ENCODE measurements at regions not wholly inside any gene's neighbourhood (a gene's known extent, or its start where the extent isn't known, plus 50 kb on each side); places are given as distances from the start of the nearest gene placed in this dataset.

DNA sequence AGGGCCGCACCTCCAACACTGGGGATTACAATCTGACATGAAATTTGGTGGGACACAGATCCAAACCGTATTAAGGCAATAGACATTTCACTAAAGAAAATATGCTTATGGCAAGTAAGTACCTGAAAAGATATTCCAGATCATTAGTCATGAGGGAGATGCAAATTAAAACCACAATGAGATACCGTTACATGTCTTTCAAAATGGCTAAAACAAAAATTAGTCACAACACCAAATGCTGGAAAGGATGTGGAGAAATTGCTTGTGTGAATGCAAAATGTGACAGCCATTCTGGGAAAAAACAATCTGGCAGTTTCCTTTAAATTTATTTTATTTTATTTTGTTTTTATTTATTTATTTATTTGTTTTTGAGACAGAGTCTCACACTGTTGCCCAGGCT, 82.3 kb upstream of the PTGDR start:
- ATAC-seq (no peak), DNase-seq (ENCODE audit: low spot score) (no peak)
- no peak overlapping the region for H3K4me3 Mint-ChIP-seq
- Histone ChIP-seq H3K27ac (ENCODE audit: low read depth) (no peak overlapping the region), H3K4me2 (no peak overlapping the region), H2AFZ (no peak overlapping the region), H3K9me2 (ENCODE audit: insufficient read depth) (peaks cover 13% of the 10 kb centered on the region; the same call in 1 of the 2 replicates), H3K36me3 (ENCODE audit: insufficient read depth) (no peaks in the 10 kb centered on the region), H3K4me1 (ENCODE audit: insufficient read depth) (no peaks in the 10 kb centered on the region), H3K4me3 (no peak overlapping the region), H3K79me2 (replicated peaks; ENCODE audit: insufficient read depth) (no peaks in the 10 kb centered on the region), H4K20me1 (replicated peaks; ENCODE audit: insufficient read depth) (no peaks in the 10 kb centered on the region), H3K27me3 (ENCODE audit: insufficient read depth) (no peaks in the 10 kb centered on the region), H3F3A (replicated peaks; ENCODE audit: low read depth) (no peaks in the 10 kb centered on the region)
- no peaks in the 10 kb centered on the region for H3K27me3 Mint-ChIP-seq (ENCODE audit: insufficient read depth, low read depth, poor library complexity)
- no peak for TF ChIP-seq EZH2phosphoT487 (IDR thresholded peaks at IDR 0.05; ENCODE audit: unreplicated experiment)
- TF ChIP-seq POLR2AphosphoS5 (IDR thresholded peaks at IDR 0.05; ENCODE audit: low read depth) = no peak
- TF ChIP-seq, protein P1, sequence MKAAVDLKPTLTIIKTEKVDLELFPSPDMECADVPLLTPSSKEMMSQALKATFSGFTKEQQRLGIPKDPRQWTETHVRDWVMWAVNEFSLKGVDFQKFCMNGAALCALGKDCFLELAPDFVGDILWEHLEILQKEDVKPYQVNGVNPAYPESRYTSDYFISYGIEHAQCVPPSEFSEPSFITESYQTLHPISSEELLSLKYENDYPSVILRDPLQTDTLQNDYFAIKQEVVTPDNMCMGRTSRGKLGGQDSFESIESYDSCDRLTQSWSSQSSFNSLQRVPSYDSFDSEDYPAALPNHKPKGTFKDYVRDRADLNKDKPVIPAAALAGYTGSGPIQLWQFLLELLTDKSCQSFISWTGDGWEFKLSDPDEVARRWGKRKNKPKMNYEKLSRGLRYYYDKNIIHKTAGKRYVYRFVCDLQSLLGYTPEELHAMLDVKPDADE (IDR thresholded peaks at IDR 0.05) = no peak
- TF ChIP-seq, protein P2, sequence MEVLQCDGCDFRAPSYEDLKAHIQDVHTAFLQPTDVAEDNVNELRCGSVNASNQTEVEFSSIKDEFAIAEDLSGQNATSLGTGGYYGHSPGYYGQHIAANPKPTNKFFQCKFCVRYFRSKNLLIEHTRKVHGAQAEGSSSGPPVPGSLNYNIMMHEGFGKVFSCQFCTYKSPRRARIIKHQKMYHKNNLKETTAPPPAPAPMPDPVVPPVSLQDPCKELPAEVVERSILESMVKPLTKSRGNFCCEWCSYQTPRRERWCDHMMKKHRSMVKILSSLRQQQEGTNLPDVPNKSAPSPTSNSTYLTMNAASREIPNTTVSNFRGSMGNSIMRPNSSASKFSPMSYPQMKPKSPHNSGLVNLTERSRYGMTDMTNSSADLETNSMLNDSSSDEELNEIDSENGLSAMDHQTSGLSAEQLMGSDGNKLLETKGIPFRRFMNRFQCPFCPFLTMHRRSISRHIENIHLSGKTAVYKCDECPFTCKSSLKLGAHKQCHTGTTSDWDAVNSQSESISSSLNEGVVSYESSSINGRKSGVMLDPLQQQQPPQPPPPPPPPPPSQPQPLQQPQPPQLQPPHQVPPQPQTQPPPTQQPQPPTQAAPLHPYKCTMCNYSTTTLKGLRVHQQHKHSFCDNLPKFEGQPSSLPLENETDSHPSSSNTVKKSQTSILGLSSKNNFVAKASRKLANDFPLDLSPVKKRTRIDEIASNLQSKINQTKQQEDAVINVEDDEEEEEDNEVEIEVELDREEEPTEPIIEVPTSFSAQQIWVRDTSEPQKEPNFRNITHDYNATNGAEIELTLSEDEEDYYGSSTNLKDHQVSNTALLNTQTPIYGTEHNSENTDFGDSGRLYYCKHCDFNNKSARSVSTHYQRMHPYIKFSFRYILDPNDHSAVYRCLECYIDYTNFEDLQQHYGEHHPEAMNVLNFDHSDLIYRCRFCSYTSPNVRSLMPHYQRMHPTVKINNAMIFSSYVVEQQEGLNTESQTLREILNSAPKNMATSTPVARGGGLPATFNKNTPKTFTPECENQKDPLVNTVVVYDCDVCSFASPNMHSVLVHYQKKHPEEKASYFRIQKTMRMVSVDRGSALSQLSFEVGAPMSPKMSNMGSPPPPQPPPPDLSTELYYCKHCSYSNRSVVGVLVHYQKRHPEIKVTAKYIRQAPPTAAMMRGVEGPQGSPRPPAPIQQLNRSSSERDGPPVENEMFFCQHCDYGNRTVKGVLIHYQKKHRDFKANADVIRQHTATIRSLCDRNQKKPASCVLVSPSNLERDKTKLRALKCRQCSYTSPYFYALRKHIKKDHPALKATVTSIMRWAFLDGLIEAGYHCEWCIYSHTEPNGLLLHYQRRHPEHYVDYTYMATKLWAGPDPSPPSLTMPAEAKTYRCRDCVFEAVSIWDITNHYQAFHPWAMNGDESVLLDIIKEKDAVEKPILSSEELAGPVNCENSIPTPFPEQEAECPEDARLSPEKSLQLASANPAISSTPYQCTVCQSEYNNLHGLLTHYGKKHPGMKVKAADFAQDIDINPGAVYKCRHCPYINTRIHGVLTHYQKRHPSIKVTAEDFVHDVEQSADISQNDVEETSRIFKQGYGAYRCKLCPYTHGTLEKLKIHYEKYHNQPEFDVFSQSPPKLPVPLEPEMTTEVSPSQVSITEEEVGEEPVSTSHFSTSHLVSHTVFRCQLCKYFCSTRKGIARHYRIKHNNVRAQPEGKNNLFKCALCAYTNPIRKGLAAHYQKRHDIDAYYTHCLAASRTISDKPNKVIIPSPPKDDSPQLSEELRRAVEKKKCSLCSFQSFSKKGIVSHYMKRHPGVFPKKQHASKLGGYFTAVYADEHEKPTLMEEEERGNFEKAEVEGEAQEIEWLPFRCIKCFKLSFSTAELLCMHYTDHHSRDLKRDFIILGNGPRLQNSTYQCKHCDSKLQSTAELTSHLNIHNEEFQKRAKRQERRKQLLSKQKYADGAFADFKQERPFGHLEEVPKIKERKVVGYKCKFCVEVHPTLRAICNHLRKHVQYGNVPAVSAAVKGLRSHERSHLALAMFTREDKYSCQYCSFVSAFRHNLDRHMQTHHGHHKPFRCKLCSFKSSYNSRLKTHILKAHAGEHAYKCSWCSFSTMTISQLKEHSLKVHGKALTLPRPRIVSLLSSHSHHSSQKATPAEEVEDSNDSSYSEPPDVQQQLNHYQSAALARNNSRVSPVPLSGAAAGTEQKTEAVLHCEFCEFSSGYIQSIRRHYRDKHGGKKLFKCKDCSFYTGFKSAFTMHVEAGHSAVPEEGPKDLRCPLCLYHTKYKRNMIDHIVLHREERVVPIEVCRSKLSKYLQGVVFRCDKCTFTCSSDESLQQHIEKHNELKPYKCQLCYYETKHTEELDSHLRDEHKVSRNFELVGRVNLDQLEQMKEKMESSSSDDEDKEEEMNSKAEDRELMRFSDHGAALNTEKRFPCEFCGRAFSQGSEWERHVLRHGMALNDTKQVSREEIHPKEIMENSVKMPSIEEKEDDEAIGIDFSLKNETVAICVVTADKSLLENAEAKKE (CRISPR knock-in tag; IDR thresholded peaks at IDR 0.05) = no peak
- no peak for TF ChIP-seq ZNF331 (CRISPR knock-in tag; IDR thresholded peaks at IDR 0.05; ENCODE audit: low read depth)
- H3K4me1 Mint-ChIP-seq = no peaks in the 10 kb centered on the region
- no peak overlapping the region for H3K27ac Mint-ChIP-seq
- H3K36me3 Mint-ChIP-seq (ENCODE audit: low read depth) = peaks cover 13% of the 10 kb centered on the region
- H3K9me3 Mint-ChIP-seq = peaks cover 29% of the 10 kb centered on the region

DNA sequence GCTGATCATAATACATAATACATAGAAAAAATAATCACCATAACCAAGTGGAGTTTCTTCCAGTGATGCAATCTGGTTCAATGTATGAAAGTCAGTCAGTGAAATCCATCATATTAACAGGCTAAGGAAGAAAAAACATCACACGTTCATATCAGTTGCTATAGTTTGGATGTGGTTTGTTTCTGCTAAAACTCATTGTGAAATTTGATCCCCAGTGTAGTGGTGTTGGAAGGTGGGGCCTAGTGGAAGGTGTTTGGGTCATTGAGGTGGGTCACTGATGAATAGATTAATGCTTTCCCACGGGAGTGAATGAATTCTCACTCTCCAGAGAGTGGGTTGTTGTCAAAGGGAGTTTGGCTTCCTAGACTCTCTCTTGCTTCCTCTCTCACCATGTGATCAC, 84.6 kb upstream of the PTGDR start:
- H4K20me1 ChIP-seq (replicated peaks; ENCODE audit: insufficient read depth) = no peaks in the 10 kb centered on the region
- H3K4me2 ChIP-seq = no peak overlapping the region
- DNase-seq (ENCODE audit: low spot score) (no peak), ATAC-seq (no peak)
- Mint-ChIP-seq H3K36me3 (ENCODE audit: low read depth) (peaks cover 15% of the 10 kb centered on the region), H3K27ac (no peak overlapping the region), H3K9me3 (peaks cover 32% of the 10 kb centered on the region), H3K4me3 (no peak overlapping the region), H3K27me3 (ENCODE audit: insufficient read depth, low read depth, poor library complexity) (no peaks in the 10 kb centered on the region), H3K4me1 (no peaks in the 10 kb centered on the region)
- no peaks in the 10 kb centered on the region for H3K79me2 ChIP-seq (replicated peaks; ENCODE audit: insufficient read depth)
- no peak overlapping the region for H3K4me3 ChIP-seq
- H3K9me2 ChIP-seq (ENCODE audit: insufficient read depth) = peaks cover 13% of the 10 kb centered on the region; the same call in 1 of the 2 replicates
- no peaks in the 10 kb centered on the region for H3K36me3 ChIP-seq (ENCODE audit: insufficient read depth)
- H3K4me1 ChIP-seq (ENCODE audit: insufficient read depth) = no peaks in the 10 kb centered on the region
- H3K27me3 ChIP-seq (ENCODE audit: insufficient read depth) = no peaks in the 10 kb centered on the region
- no peaks in the 10 kb centered on the region for H3F3A ChIP-seq (replicated peaks; ENCODE audit: low read depth)
- H3K27ac ChIP-seq (ENCODE audit: low read depth) = no peak overlapping the region
- H2AFZ ChIP-seq = no peak overlapping the region
- no peak for TF ChIP-seq STAT1 (IDR thresholded peaks at IDR 0.05; ENCODE audit: unreplicated experiment)
- TF ChIP-seq, protein P3, sequence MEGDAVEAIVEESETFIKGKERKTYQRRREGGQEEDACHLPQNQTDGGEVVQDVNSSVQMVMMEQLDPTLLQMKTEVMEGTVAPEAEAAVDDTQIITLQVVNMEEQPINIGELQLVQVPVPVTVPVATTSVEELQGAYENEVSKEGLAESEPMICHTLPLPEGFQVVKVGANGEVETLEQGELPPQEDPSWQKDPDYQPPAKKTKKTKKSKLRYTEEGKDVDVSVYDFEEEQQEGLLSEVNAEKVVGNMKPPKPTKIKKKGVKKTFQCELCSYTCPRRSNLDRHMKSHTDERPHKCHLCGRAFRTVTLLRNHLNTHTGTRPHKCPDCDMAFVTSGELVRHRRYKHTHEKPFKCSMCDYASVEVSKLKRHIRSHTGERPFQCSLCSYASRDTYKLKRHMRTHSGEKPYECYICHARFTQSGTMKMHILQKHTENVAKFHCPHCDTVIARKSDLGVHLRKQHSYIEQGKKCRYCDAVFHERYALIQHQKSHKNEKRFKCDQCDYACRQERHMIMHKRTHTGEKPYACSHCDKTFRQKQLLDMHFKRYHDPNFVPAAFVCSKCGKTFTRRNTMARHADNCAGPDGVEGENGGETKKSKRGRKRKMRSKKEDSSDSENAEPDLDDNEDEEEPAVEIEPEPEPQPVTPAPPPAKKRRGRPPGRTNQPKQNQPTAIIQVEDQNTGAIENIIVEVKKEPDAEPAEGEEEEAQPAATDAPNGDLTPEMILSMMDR (conservative IDR thresholded peaks at IDR 0.05; ENCODE audit: low read depth in 2 of 2) = no peak
- TF ChIP-seq, protein P1 (IDR thresholded peaks at IDR 0.05) = no peak
- TF ChIP-seq ZNF331 (CRISPR knock-in tag; IDR thresholded peaks at IDR 0.05; ENCODE audit: low read depth) = no peak
- no peak for TF ChIP-seq ZNF114 (CRISPR knock-in tag; IDR thresholded peaks at IDR 0.05)

Data from GM23338 (cell line).